Progenitor cell of endocrine pancreas (in vitro differentiated cells): ENCODE measurements at regions not wholly inside any gene's neighbourhood (a gene's known extent, or its start where the extent isn't known, plus 50 kb on each side); places are given as distances from the start of the nearest gene placed in this dataset.

ENCODE experiments used
- DNase-seq: peaks from one replicate; pipeline ENCODE4 v3.0.0; 2021; ENCODE audit warnings: low spot score; ENCODE audit not compliant: unreplicated experiment
- H3K27ac Mint-ChIP-seq: 2 replicates; pipeline ENCODE4 v1.8.0; 2021; ENCODE audit warnings: mild to moderate bottlenecking, moderate library complexity, mixed read lengths
- H3K27me3 Mint-ChIP-seq: 2 replicates; pipeline ENCODE4 v1.8.0; 2021; ENCODE audit warnings: mixed read lengths
- H3K36me3 Mint-ChIP-seq: 2 replicates; pipeline ENCODE4 v1.8.0; 2022; ENCODE audit warnings: mixed read lengths; ENCODE audit not compliant: insufficient read depth
- H3K4me1 Mint-ChIP-seq: 2 replicates; pipeline ENCODE4 v1.8.0; 2021; ENCODE audit warnings: low read depth, mixed read lengths
- H3K4me3 Mint-ChIP-seq: 2 replicates; pipeline ENCODE4 v1.8.0; 2021; ENCODE audit warnings: low read depth, mild to moderate bottlenecking, moderate library complexity, mixed read lengths
- H3K9me3 Mint-ChIP-seq: 2 replicates; pipeline ENCODE4 v1.8.0; 2021; ENCODE audit warnings: low read depth, mixed read lengths
- CTCF ChIP-seq: fragments of 200-600 bp; sonication (generic); IDR thresholded peaks from one replicate; pipeline ENCODE4 v1.5.0; 2021; ENCODE audit warnings: antibody characterized with exemption, mild to moderate bottlenecking; ENCODE audit not compliant: unreplicated experiment

- Mint-ChIP-seq H3K36me3 (no peaks in the 10 kb centered on the region), H3K27ac (no peak overlapping the region), H3K4me3 (no peak overlapping the region), H3K27me3 (peaks cover 38% of the 10 kb centered on the region), H3K9me3 (no peaks in the 10 kb centered on the region), H3K4me1 (no peaks in the 10 kb centered on the region)
- no peak for TF ChIP-seq CTCF
- no peak for DNase-seq
Measured at GRCh38 chr20:59453759-59454560, 150.4 kb upstream of the PHACTR3 start.

GRCh38 chr20:59455402-59456341 lies 148.7 kb upstream of the PHACTR3 start:
- no peak overlapping the region for H3K4me3 Mint-ChIP-seq
- DNase-seq, result no peak
- no peak overlapping the region for H3K27ac Mint-ChIP-seq
- TF ChIP-seq CTCF, result peak; percentile 78
- no peaks in the 10 kb centered on the region for H3K9me3 Mint-ChIP-seq
- no peaks in the 10 kb centered on the region for H3K4me1 Mint-ChIP-seq
- H3K36me3 Mint-ChIP-seq, result no peaks in the 10 kb centered on the region
- peaks cover 28% of the 10 kb centered on the region for H3K27me3 Mint-ChIP-seq

DNA sequence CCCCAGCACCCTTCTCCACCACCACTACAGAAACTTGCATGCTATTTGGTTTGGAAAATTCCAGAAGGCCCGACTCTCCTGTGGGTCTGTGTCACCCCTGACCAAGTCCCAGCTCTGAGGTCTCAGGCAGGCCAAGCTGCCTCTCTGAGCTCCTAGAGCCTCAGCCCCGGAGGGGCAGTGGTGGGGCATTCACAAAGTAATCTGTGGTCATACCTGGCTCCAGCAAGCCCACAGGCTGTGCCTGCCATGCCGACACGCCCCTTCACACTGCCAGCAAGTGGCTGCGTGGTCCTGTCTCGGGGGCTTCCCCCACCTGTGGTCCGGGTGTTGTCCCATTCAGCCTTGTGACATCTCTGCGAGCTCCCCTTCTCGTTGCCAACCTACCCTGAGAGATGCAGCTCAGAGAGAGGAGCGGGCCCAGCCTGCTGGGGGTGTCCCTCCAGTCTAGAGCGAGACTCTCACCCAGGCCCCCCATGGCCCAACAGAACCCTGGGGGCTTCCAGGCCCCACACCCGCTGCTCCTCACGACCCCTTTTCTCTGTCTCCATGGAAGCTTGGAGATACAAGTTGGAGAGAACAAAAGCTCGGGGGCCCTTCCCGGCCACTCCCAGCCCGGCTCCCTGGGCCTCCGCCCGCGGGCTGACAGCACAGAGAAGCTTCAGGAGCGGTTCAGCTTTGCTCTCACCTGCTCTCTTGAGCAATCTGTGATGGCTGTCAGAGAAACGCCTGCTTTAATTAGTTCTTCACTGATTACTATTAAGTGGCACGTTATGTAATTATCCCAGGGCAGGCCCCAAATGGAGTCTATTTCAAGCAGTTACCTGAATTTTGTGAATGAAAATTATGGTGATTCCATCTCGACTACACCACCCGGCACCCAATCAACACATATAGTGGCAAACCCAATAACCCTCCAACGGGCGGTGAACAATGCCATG lies 147.7 kb upstream of the PHACTR3 start:
- H3K27me3 Mint-ChIP-seq, result peaks cover 26% of the 10 kb centered on the region
- TF ChIP-seq CTCF, result no peak
- no peaks in the 10 kb centered on the region for H3K9me3 Mint-ChIP-seq
- DNase-seq, result no peak
- H3K36me3 Mint-ChIP-seq, result no peaks in the 10 kb centered on the region
- H3K27ac Mint-ChIP-seq, result no peak overlapping the region
- H3K4me3 Mint-ChIP-seq, result no peak overlapping the region
- H3K4me1 Mint-ChIP-seq, result no peaks in the 10 kb centered on the region

GRCh38 chr20:59458645-59459044 lies 145.7 kb upstream of the PHACTR3 start:
- Mint-ChIP-seq H3K27me3 (peaks cover 21% of the 10 kb centered on the region), H3K4me1 (no peaks in the 10 kb centered on the region), H3K27ac (no peak overlapping the region), H3K9me3 (no peaks in the 10 kb centered on the region), H3K36me3 (no peaks in the 10 kb centered on the region), H3K4me3 (no peak overlapping the region)
- TF ChIP-seq CTCF, result no peak
- DNase-seq, result no peak

GRCh38 chr20:59459586-59459985 lies 144.8 kb upstream of the PHACTR3 start:
- Mint-ChIP-seq H3K9me3 (no peaks in the 10 kb centered on the region), H3K4me3 (no peak overlapping the region), H3K36me3 (no peaks in the 10 kb centered on the region), H3K27me3 (peaks cover 26% of the 10 kb centered on the region), H3K27ac (no peak overlapping the region), H3K4me1 (no peaks in the 10 kb centered on the region)
- no peak for TF ChIP-seq CTCF
- DNase-seq, result no peak
